IMR-90 (cell line): ENCODE measurements at regions not wholly inside any gene's neighbourhood (a gene's known extent, or its start where the extent isn't known, plus 50 kb on each side); places are given as distances from the start of the nearest gene placed in this dataset.

ENCODE experiments used
- ATAC-seq: fragments of 200-7000 bp; cut with Tn5 transposase; 2 replicates; pipeline ENCODE4 v1.9.1; 2020; ENCODE audit warnings: low read depth, mild to moderate bottlenecking, moderate library complexity
- BruUV-seq: library from RNA; stranded (reverse); fragments of 400-500 nt; replicated peaks from 2 replicates; lab custom pipeline; 2021; lab: Mats Ljungman, UMichigan
- CTCF ChIA-PET: fragments of 300-600 bp; formaldehyde crosslinking; extraction: SDS; loops from one replicate; lab custom pipeline; 2021; ENCODE audit warnings: antibody characterized with exemption; lab: Yijun Ruan, JAX
- POLR2A ChIA-PET: fragments of 300-600 bp; sonication (Branson Sonifier 250); formaldehyde crosslinking; loops from one replicate; lab custom pipeline; 2022; ENCODE audit warnings: antibody characterized with exemption; ENCODE audit not compliant: unreplicated experiment; lab: Charles Lee
- DNase-seq: peaks from one replicate; pipeline ENCODE4 v3.0.0; 2013
- H2AFZ ChIP-seq: replicated peaks from 2 replicates; pipeline ENCODE3; 2013; ENCODE audit warnings: low read length, mild to moderate bottlenecking; ENCODE audit not compliant: poor library complexity
- H2AK5ac ChIP-seq: 2 replicates; pipeline ENCODE4 v1.6.1; 2013; ENCODE audit warnings: low read depth, low read length, inconsistent platforms
- H2AK9ac ChIP-seq: replicated peaks from 2 replicates; pipeline ENCODE3; 2013; ENCODE audit warnings: mild to moderate bottlenecking, low read depth, low read length, moderate library complexity; ENCODE audit not compliant: poor library complexity
- H2BK120ac ChIP-seq: 2 replicates; pipeline ENCODE4 v1.6.1; 2013; ENCODE audit warnings: low read depth, low read length, inconsistent platforms
- H2BK15ac ChIP-seq: 3 replicates; pipeline ENCODE4 v1.6.1; 2013; ENCODE audit warnings: low read depth, low read length, inconsistent platforms
- H2BK20ac ChIP-seq: 2 replicates; pipeline ENCODE4 v1.6.1; 2013; ENCODE audit warnings: low read depth, mild to moderate bottlenecking, inconsistent platforms, low read length, moderate library complexity
- H2BK5ac ChIP-seq: 2 replicates; pipeline ENCODE4 v1.6.1; 2013; ENCODE audit warnings: mild to moderate bottlenecking, low read depth, low read length, inconsistent platforms; ENCODE audit not compliant: poor library complexity, severe bottlenecking
- H3K14ac ChIP-seq: replicated peaks from 2 replicates; pipeline ENCODE4 v1.6.1; 2013; ENCODE audit warnings: low read depth, low read length, inconsistent platforms
- H3K18ac ChIP-seq: 2 replicates; pipeline ENCODE4 v1.6.1; 2013; ENCODE audit warnings: low read depth, low read length, control low read depth
- H3K23ac ChIP-seq: 2 replicates; pipeline ENCODE4 v1.6.1; 2013; ENCODE audit warnings: low read depth, low read length, inconsistent platforms
- H3K27ac ChIP-seq: 2 replicates; pipeline ENCODE4 v1.5.1; 2013; ENCODE audit warnings: mild to moderate bottlenecking, control low read depth, low read length; ENCODE audit not compliant: insufficient read depth
- H3K27me3 ChIP-seq: 2 replicates; pipeline ENCODE4 v1.6.1; 2013; ENCODE audit warnings: low read length; ENCODE audit not compliant: control insufficient read depth, insufficient read depth
- H3K36me3 ChIP-seq: 2 replicates; pipeline ENCODE4 v1.6.1; 2013; ENCODE audit warnings: low read length, mixed read lengths; ENCODE audit not compliant: control insufficient read depth, insufficient read depth
- H3K4ac ChIP-seq: 2 replicates; pipeline ENCODE4 v1.6.1; 2013; ENCODE audit warnings: low read depth, low read length, inconsistent platforms
- H3K4me1 ChIP-seq: 2 replicates; pipeline ENCODE4 v1.6.1; 2013; ENCODE audit warnings: low read length, mixed read lengths; ENCODE audit not compliant: control insufficient read depth, insufficient read depth
- H3K4me2 ChIP-seq: 2 replicates; pipeline ENCODE4 v1.6.1; 2013; ENCODE audit warnings: low read depth, mild to moderate bottlenecking, control low read depth, low read length, moderate library complexity
- H3K4me3 ChIP-seq: 2 replicates; pipeline ENCODE4 v1.5.1; 2013; ENCODE audit warnings: low read depth, mild to moderate bottlenecking, control low read depth, low read length, moderate library complexity; ENCODE audit not compliant: insufficient read depth
- H3K56ac ChIP-seq: 2 replicates; pipeline ENCODE4 v1.6.1; 2013; ENCODE audit warnings: low read length, inconsistent platforms; ENCODE audit not compliant: insufficient read depth; ENCODE audit errors: extremely low read depth
- H3K79me1 ChIP-seq, 2 experiments: 2 replicates each; pipeline ENCODE4 v1.6.1; 2013; ENCODE audit warnings: low read length in 2 of 2, inconsistent platforms in 1 of 2, low read depth in 1 of 2
- H3K9ac ChIP-seq: 2 replicates; pipeline ENCODE4 v1.6.1; 2013; ENCODE audit warnings: low read depth, low read length, control low read depth
- H3K9me1 ChIP-seq: 2 replicates; pipeline ENCODE4 v1.6.1; 2013; ENCODE audit warnings: low read length, inconsistent platforms; ENCODE audit not compliant: insufficient read depth
- H3K9me3 ChIP-seq: 2 replicates; pipeline ENCODE4 v1.6.1; 2013; ENCODE audit warnings: low read length; ENCODE audit not compliant: control insufficient read depth, insufficient read depth
- H4K20me1 ChIP-seq: 2 replicates; pipeline ENCODE4 v1.6.1; 2013; ENCODE audit warnings: low read length, inconsistent platforms; ENCODE audit not compliant: insufficient read depth
- H4K5ac ChIP-seq: 2 replicates; pipeline ENCODE4 v1.6.1; 2013; ENCODE audit warnings: mild to moderate bottlenecking, low read depth, low read length, control low read depth
- H4K8ac ChIP-seq, 2 experiments: 2 replicates each; pipeline ENCODE4 v1.6.1; 2013; ENCODE audit warnings: low read depth in 2 of 2, low read length in 2 of 2, control low read depth in 1 of 2, inconsistent platforms in 1 of 2
- H4K91ac ChIP-seq: 2 replicates; pipeline ENCODE4 v1.6.1; 2013; ENCODE audit warnings: low read depth, low read length, inconsistent platforms; ENCODE audit not compliant: insufficient read depth
- BHLHE40 ChIP-seq: fragments of 150-350 bp; IDR thresholded peaks from 2 replicates; pipeline ENCODE4 v1.6.1; 2016; ENCODE audit warnings: mild to moderate bottlenecking, low read depth, low read length
- CEBPB ChIP-seq: IDR thresholded peaks from 2 replicates; pipeline ENCODE4 v1.6.1; 2012; ENCODE audit warnings: low read depth, low read length, improper control_type of control experiment
- CHD1 ChIP-seq: IDR thresholded peaks from 2 replicates; pipeline ENCODE4 v1.6.1; 2012; ENCODE audit warnings: low read depth, low read length, improper control_type of control experiment
- CTCF ChIP-seq: conservative IDR thresholded peaks from 2 replicates; pipeline ENCODE4 v1.5.1; 2012; ENCODE audit warnings: mild to moderate bottlenecking, low read depth, low read length, improper control_type of control experiment
- ELK1 ChIP-seq: fragments of 150-350 bp; IDR thresholded peaks from 2 replicates; pipeline ENCODE4 v1.6.1; 2016; ENCODE audit warnings: low read depth, mild to moderate bottlenecking, low read length, moderate library complexity, borderline replicate concordance
- FOS ChIP-seq: fragments of 150-350 bp; IDR thresholded peaks from 2 replicates; pipeline ENCODE4 v1.6.1; 2016; ENCODE audit warnings: low read depth, low read length
- MAFK ChIP-seq: IDR thresholded peaks from 2 replicates; pipeline ENCODE4 v1.6.1; 2012; ENCODE audit warnings: low read depth, low read length, improper control_type of control experiment
- MAZ ChIP-seq: IDR thresholded peaks from 2 replicates; pipeline ENCODE4 v1.6.1; 2012; ENCODE audit warnings: low read depth, mild to moderate bottlenecking, low read length, improper control_type of control experiment, moderate library complexity, borderline replicate concordance
- MXI1 ChIP-seq: IDR thresholded peaks from 2 replicates; pipeline ENCODE4 v1.6.1; 2012; ENCODE audit warnings: low read depth, mild to moderate bottlenecking, low read length, moderate library complexity, borderline replicate concordance
- NFE2L2 ChIP-seq: fragments of 150-350 bp; IDR thresholded peaks from 2 replicates; pipeline ENCODE4 v1.6.1; 2016; ENCODE audit warnings: low read depth, mild to moderate bottlenecking, low read length
- POLR2A ChIP-seq: IDR thresholded peaks from 2 replicates; pipeline ENCODE4 v1.6.1; 2012; ENCODE audit warnings: mild to moderate bottlenecking, low read depth, low read length
- RAD21 ChIP-seq: IDR thresholded peaks from 2 replicates; pipeline ENCODE4 v1.6.1; 2012; ENCODE audit warnings: low read length, improper control_type of control experiment
- RCOR1 ChIP-seq: IDR thresholded peaks from 2 replicates; pipeline ENCODE4 v1.6.1; 2012; ENCODE audit warnings: mild to moderate bottlenecking, low read length, improper control_type of control experiment; ENCODE audit not compliant: insufficient replicate concordance
- RFX5 ChIP-seq: IDR thresholded peaks from 2 replicates; pipeline ENCODE4 v1.8.0; 2012; ENCODE audit warnings: low read depth, mild to moderate bottlenecking, low read length, moderate library complexity
- SMC3 ChIP-seq: fragments of 150-350 bp; IDR thresholded peaks from 2 replicates; pipeline ENCODE4 v1.6.1; 2016; ENCODE audit warnings: low read depth, mild to moderate bottlenecking, antibody characterized with exemption, low read length, moderate library complexity
- USF2 ChIP-seq: fragments of 150-350 bp; IDR thresholded peaks from 2 replicates; pipeline ENCODE4 v1.6.1; 2017; ENCODE audit warnings: mild to moderate bottlenecking, antibody characterized with exemption, low read length, low read depth
- WGBS, 2 experiments: methylation state at CpG; one replicate each; pipeline versions ENCODE4 v1.1.5 to v1.1.7; 2013; ENCODE audit warnings: missing lambda C conversion rate in 2 of 2; ENCODE audit not compliant: insufficient read length in 1 of 2; ENCODE audit errors: extremely low coverage in 2 of 2; 5-methylcytosine and 5-hydroxymethylcytosine counted together
- dilution Hi-C: fragments of 300-500 bp; cut with HindIII; formaldehyde crosslinking; loops from one replicate; pipeline ENCODE4 v1.14.3; 2018; ENCODE audit warnings: low sequenced_read_pairs; ENCODE audit not compliant: unreplicated experiment
- in situ Hi-C: fragments of 300-500 bp; cut with MboI; formaldehyde crosslinking; loops from 3 replicates; pipeline ENCODE4 v1.14.3; 2019; ENCODE audit warnings: low sequenced_read_pairs, inconsistent platforms, mixed read lengths
- intact Hi-C: fragments of 100-400 bp; cut with micrococcal nuclease; formaldehyde crosslinking; loops from 2 replicates; pipeline ENCODE4 v1.10.0; 2022

- H4K8ac ChIP-seq = no peak overlapping the region
- H2AFZ ChIP-seq = no peak overlapping the region
- H2AK5ac ChIP-seq = no peak overlapping the region
- H3K79me1 ChIP-seq = no peaks in the 10 kb centered on the region
- peaks cover 7% of the 10 kb centered on the region for H3K9me3 ChIP-seq
- no peak overlapping the region for H2AK9ac ChIP-seq
- H3K56ac ChIP-seq = no peak overlapping the region
- no peaks in the 10 kb centered on the region for H4K20me1 ChIP-seq
- H3K4me3 ChIP-seq = no peak overlapping the region
- H3K9me1 ChIP-seq = no peaks in the 10 kb centered on the region
- no peak for ATAC-seq
- H3K36me3 ChIP-seq = no peaks in the 10 kb centered on the region
- no peak overlapping the region for H3K23ac ChIP-seq
- H3K27ac ChIP-seq = no peak overlapping the region
- no peak overlapping the region for H2BK20ac ChIP-seq
- dilution Hi-C loops (no loop called here), in situ Hi-C loops (no loop called here), intact Hi-C loops (no loop called here)
- no peak overlapping the region for H2BK15ac ChIP-seq
- no peaks in the 10 kb centered on the region for H3K4me1 ChIP-seq
- H3K4ac ChIP-seq = no peak overlapping the region
- no peak overlapping the region for H2BK5ac ChIP-seq
- no peaks in the 10 kb centered on the region for H3K27me3 ChIP-seq
- no CpG with 5 or more reads among the region's 1 CpG for WGBS, 2 experiments
- ChIA-PET CTCF (no interaction called here), POLR2A (no interaction called here)
- H3K14ac ChIP-seq = no peak overlapping the region
- no peak overlapping the region for H2BK120ac ChIP-seq
- BruUV-seq = no TSS peak
- H3K9ac ChIP-seq = no peak overlapping the region
- no peak overlapping the region for H3K18ac ChIP-seq
- no peak overlapping the region for H4K5ac ChIP-seq
- no peak overlapping the region for H4K91ac ChIP-seq
- no peak for DNase-seq
- no peak overlapping the region for H3K4me2 ChIP-seq
- TF ChIP-seq CHD1 = no peak
- no peak for TF ChIP-seq POLR2A
- TF ChIP-seq MXI1 = no peak
- no peak for TF ChIP-seq FOS
- no peak for TF ChIP-seq RCOR1
- TF ChIP-seq CEBPB = no peak
- TF ChIP-seq MAZ = no peak
- TF ChIP-seq CTCF = no peak
- TF ChIP-seq ELK1 = no peak
- no peak for TF ChIP-seq SMC3
- TF ChIP-seq USF2 = no peak
- TF ChIP-seq RAD21 = no peak
- no peak for TF ChIP-seq NFE2L2
- TF ChIP-seq MAFK = no peak
- TF ChIP-seq RFX5 = no peak
- TF ChIP-seq BHLHE40 = no peak
These were observed 187.8 kb upstream of the FSHR start for GRCh38 chr2:49342156-49342555.
